HUDEP-2 (cell line): ENCODE measurements at regions not wholly inside any gene's neighbourhood (a gene's known extent, or its start where the extent isn't known, plus 50 kb on each side); places are given as distances from the start of the nearest gene placed in this dataset.

Experiments used
- DNase-seq, 76 experiments: peaks; one replicate each; lab custom pipeline; 2025; ENCODE audit not compliant: unreplicated experiment in 76 of 76; lab: John Stamatoyannopoulos, UW

- no peak for DNase-seq
These were observed 472.3 kb upstream of the ADGRL4 start for GRCh38 chr1:79478728-79479373.

- DNase-seq: no peak
These were observed 471.6 kb upstream of the ADGRL4 start for GRCh38 chr1:79478160-79478559.

- no peak for DNase-seq
These were observed 465.6 kb upstream of the ADGRL4 start for GRCh38 chr1:79472067-79472656.

- no peak for DNase-seq
These were observed 462.6 kb upstream of the ADGRL4 start for GRCh38 chr1:79469139-79469538.

GRCh38 chr1:79460773-79461436, 454.4 kb upstream of the ADGRL4 start:
- DNase-seq: no peak

- DNase-seq: no peak
These were observed 451.2 kb upstream of the ADGRL4 start for GRCh38 chr1:79457562-79458224.

- DNase-seq: no peak
These were observed 441.9 kb upstream of the ADGRL4 start for GRCh38 chr1:79448426-79448825.

GRCh38 chr1:79441238-79441637, 434.7 kb upstream of the ADGRL4 start:
- no peak for DNase-seq

- no peak for DNase-seq
These were observed 431.0 kb upstream of the ADGRL4 start for GRCh38 chr1:79437540-79437939.

- DNase-seq: no peak
These were observed 424.8 kb upstream of the ADGRL4 start for GRCh38 chr1:79431340-79431739.

- DNase-seq: no peak
These were observed 423.9 kb upstream of the ADGRL4 start for GRCh38 chr1:79430437-79430836.

- no peak for DNase-seq
These were observed 416.2 kb upstream of the ADGRL4 start for GRCh38 chr1:79422726-79423125.

- no peak for DNase-seq
These were observed 392.0 kb upstream of the ADGRL4 start for GRCh38 chr1:79398501-79398900.

GRCh38 chr1:79396901-79397300, 390.4 kb upstream of the ADGRL4 start:
- no peak for DNase-seq

GRCh38 chr1:79388694-79389361, 382.3 kb upstream of the ADGRL4 start:
- no peak for DNase-seq

- no peak for DNase-seq
These were observed 380.2 kb upstream of the ADGRL4 start for GRCh38 chr1:79386730-79387129.

- no peak for DNase-seq
These were observed 373.5 kb upstream of the ADGRL4 start for GRCh38 chr1:79380078-79380477.

GRCh38 chr1:79376106-79376505, 369.6 kb upstream of the ADGRL4 start:
- no peak for DNase-seq

- no peak for DNase-seq
These were observed 368.8 kb upstream of the ADGRL4 start for GRCh38 chr1:79375352-79375751.

GRCh38 chr1:79374397-79374796, 367.9 kb upstream of the ADGRL4 start:
- no peak for DNase-seq

- no peak for DNase-seq
These were observed 367.1 kb upstream of the ADGRL4 start for GRCh38 chr1:79373481-79374125.
